K562 (cell line): ENCODE measurements at regions not wholly inside any gene's neighbourhood (a gene's known extent, or its start where the extent isn't known, plus 50 kb on each side); places are given as distances from the start of the nearest gene placed in this dataset.

ENCODE experiments used
- ATAC-seq: fragments of 200-7000 bp; cut with Tn5 transposase; 3 replicates; pipeline ENCODE4 v1.9.1; 2020; ENCODE audit warnings: moderate library complexity
- BruUV-seq: library from RNA; stranded (reverse); fragments of 400-500 nt; replicated peaks from 2 replicates; lab custom pipeline; 2021; lab: Mats Ljungman, UMichigan
- CTCF ChIA-PET: fragments of 300-600 bp; formaldehyde crosslinking; extraction: SDS; loops from one replicate; lab custom pipeline; 2021; ENCODE audit warnings: low intra/inter-chr PET ratio; lab: Yijun Ruan, JAX
- POLR2A ChIA-PET: fragments of 300-600, 350-650 bp; sonication (Branson Sonifier 250); formaldehyde crosslinking; extraction: SDS; loops from one replicate; lab custom pipeline; 2021; ENCODE audit warnings: antibody characterized with exemption, inconsistent platforms; lab: Yijun Ruan, JAX
- DNase-seq, 4 experiments: peaks; one replicate each; pipeline versions ENCODE4 v3.0.0 to v3.0.0-alpha.2; 2011 to 2018; ENCODE audit warnings: low spot score in 3 of 4, mixed read lengths in 3 of 4; ENCODE audit errors: extremely low read depth in 1 of 4
- FAIRE-seq: peaks from 2 replicates; lab custom pipeline; 2011; peaks lifted over from hg19 to GRCh38; lab: Jason Lieb, UNC
- H2AFZ ChIP-seq: 2 replicates; pipeline ENCODE4 v1.6.0; 2011; ENCODE audit warnings: low read depth, low read length, control low read depth, inconsistent platforms
- H3K27ac ChIP-seq: fragments of 200-600 bp; 3 replicates; pipeline ENCODE4 v1.8.0; 2011; ENCODE audit warnings: low read depth, mild to moderate bottlenecking, control low read depth, inconsistent platforms, low read length, moderate library complexity, mixed read lengths; ENCODE audit errors: extremely low read depth
- H3K27me3 ChIP-seq, 2 experiments: fragments of 300-600 bp in 1 of 2; 2 replicates in 1 of 2; 3 replicates in 1 of 2; pipeline versions ENCODE4 v1.6.0 to v1.8.0; 2011; ENCODE audit warnings: inconsistent platforms in 2 of 2, low read length in 2 of 2, mild to moderate bottlenecking in 1 of 2, mixed read lengths in 1 of 2, moderate library complexity in 1 of 2; ENCODE audit not compliant: control insufficient read depth in 2 of 2, insufficient read depth in 2 of 2
- H3K36me3 ChIP-seq: fragments of 300-600 bp; 3 replicates; pipeline ENCODE4 v1.8.0; 2011; ENCODE audit warnings: mild to moderate bottlenecking, low read length, inconsistent platforms; ENCODE audit not compliant: control insufficient read depth, insufficient read depth
- H3K4me1 ChIP-seq, 2 experiments: fragments of 200-600 bp in 1 of 2; replicated peaks in 1 of 2; 2 replicates in 1 of 2; 3 replicates in 1 of 2; pipeline versions ENCODE4 v1.5.1 to v1.8.0; 2011; ENCODE audit warnings: inconsistent platforms in 2 of 2, low read length in 2 of 2, mild to moderate bottlenecking in 1 of 2, mixed read lengths in 1 of 2, moderate library complexity in 1 of 2; ENCODE audit not compliant: control insufficient read depth in 2 of 2, insufficient read depth in 2 of 2
- H3K4me2 ChIP-seq: 2 replicates; pipeline ENCODE4 v1.6.1; 2011; ENCODE audit warnings: low read length, control low read depth, inconsistent platforms, mixed read lengths; ENCODE audit not compliant: insufficient read depth
- H3K4me3 ChIP-seq: fragments of 200-600 bp; sonication (generic), shearing (Covaris generic); 2 replicates; pipeline ENCODE4 v1.5.1; 2016; ENCODE audit warnings: control low read depth, inconsistent platforms
- H3K79me2 ChIP-seq: fragments of 200-600 bp; 3 replicates; pipeline ENCODE4 v1.8.0; 2011; ENCODE audit warnings: low read length, inconsistent platforms; ENCODE audit not compliant: control insufficient read depth, insufficient read depth
- H3K9ac ChIP-seq, 2 experiments: 2 replicates each; pipeline versions ENCODE4 v1.6.0 to v1.6.1; 2011; ENCODE audit warnings: low read depth in 2 of 2, low read length in 2 of 2, control low read depth in 1 of 2, inconsistent platforms in 1 of 2, mild to moderate bottlenecking in 1 of 2, mixed read lengths in 1 of 2; ENCODE audit not compliant: insufficient read depth in 1 of 2
- H3K9me1 ChIP-seq: one replicate; pipeline ENCODE4 v1.6.0; 2011; ENCODE audit warnings: inconsistent platforms, mild to moderate bottlenecking, low read length, moderate library complexity; ENCODE audit not compliant: control insufficient read depth, insufficient read depth
- H3K9me3 ChIP-seq: replicated peaks from 2 replicates; pipeline ENCODE4 v1.5.1; 2011; ENCODE audit warnings: low read depth, low read length, inconsistent platforms; ENCODE audit not compliant: control insufficient read depth, insufficient read depth
- H4K20me1 ChIP-seq: replicated peaks from 2 replicates; pipeline ENCODE4 v1.6.1; 2011; ENCODE audit warnings: low read length, inconsistent platforms, mixed read lengths; ENCODE audit not compliant: control insufficient read depth, insufficient read depth
- CBX8 ChIP-seq: fragments of 200-600 bp; sonication (generic); IDR thresholded peaks from 2 replicates; pipeline ENCODE4 v1.6.1; 2012; ENCODE audit warnings: borderline replicate concordance, mixed run types, low read depth, mild to moderate bottlenecking, moderate library complexity, mixed read lengths, low read length, control low read depth, inconsistent platforms; ENCODE audit not compliant: poor library complexity, severe bottlenecking; ENCODE audit errors: extremely low read depth
- ELF1 ChIP-seq: fragments of 200-800 bp; sonication (Bioruptor generic); IDR thresholded peaks from 2 replicates; pipeline ENCODE4 v1.6.1; 2016; ENCODE audit warnings: missing genetic modification characterization, missing compliant biosample characterization
- MTA2 ChIP-seq: fragments of 450-650 bp; IDR thresholded peaks from 2 replicates; pipeline ENCODE4 v1.6.1; 2016; ENCODE audit warnings: low read depth
- MTF1 ChIP-seq: fragments of 250-450 bp; sonication (Bioruptor Pico); IDR thresholded peaks from 2 replicates; pipeline ENCODE4 v1.9.0; 2021; ENCODE audit warnings: moderate library complexity, mild to moderate bottlenecking, inconsistent platforms, borderline replicate concordance
- NFATC3 ChIP-seq: fragments of 450-650 bp; IDR thresholded peaks from 2 replicates; pipeline ENCODE4 v1.6.1; 2017; ENCODE audit warnings: mild to moderate bottlenecking
- NR4A1 ChIP-seq, 2 experiments: fragments of 250-450 bp in 1 of 2; fragments of 450-650 bp in 1 of 2; sonication (Bioruptor Pico) in 1 of 2; IDR thresholded peaks; 2 replicates each; pipeline versions ENCODE4 v1.4.0 to v1.6.1; 2016 to 2020; ENCODE audit warnings: mild to moderate bottlenecking in 2 of 2, missing compliant biosample characterization in 1 of 2, missing genetic modification characterization in 1 of 2, moderate library complexity in 1 of 2
- PCBP2 ChIP-seq: fragments of 200-400 bp; formaldehyde crosslinking; IDR thresholded peaks from 2 replicates; pipeline ENCODE4 v1.6.1; 2018; ENCODE audit warnings: low read length, low read depth, mild to moderate bottlenecking, moderate library complexity; ENCODE audit not compliant: poor library complexity, severe bottlenecking
- SOX6 ChIP-seq: fragments of 450-650 bp; IDR thresholded peaks from 2 replicates; pipeline ENCODE4 v1.6.1; 2014; ENCODE audit warnings: mild to moderate bottlenecking
- SPI1 ChIP-seq: IDR thresholded peaks from 2 replicates; pipeline ENCODE4 v1.6.1; 2011; ENCODE audit warnings: low read depth, low read length, control low read depth, borderline replicate concordance
- ZNF584 ChIP-seq: fragments of 200-800 bp; sonication (Bioruptor generic); IDR thresholded peaks from 2 replicates; pipeline ENCODE4 v1.6.1; 2016; ENCODE audit warnings: low read depth, mild to moderate bottlenecking, missing genetic modification characterization, missing compliant biosample characterization
- ZSCAN29 ChIP-seq: fragments of 450-650 bp; IDR thresholded peaks from 2 replicates; pipeline ENCODE4 v1.6.1; 2017
- WGBS: fragments of 100-300 bp; shearing (Covaris generic); methylation state at CpG from one replicate; pipeline ENCODE4 v1.1.6; 2016; ENCODE audit warnings: low coverage, mixed read lengths; ENCODE audit not compliant: insufficient coverage; ENCODE audit errors: missing lambda C conversion rate; 5-methylcytosine and 5-hydroxymethylcytosine counted together
- in situ Hi-C: fragments of 300-500 bp; cut with MboI; formaldehyde crosslinking; loops from 4 replicates; pipeline ENCODE4 v1.15.0; 2018; ENCODE audit warnings: inconsistent platforms, mixed read lengths
- intact Hi-C: fragments of 100-400 bp; cut with micrococcal nuclease; formaldehyde crosslinking; loops from 2 replicates; pipeline ENCODE4 v1.14.2; 2022
- TF ChIP-seq, protein P1 (sequence below): sonication (generic); formaldehyde crosslinking; IDR thresholded peaks from 2 replicates; pipeline ENCODE4 v1.8.1; 2023; ENCODE audit warnings: mild to moderate bottlenecking, missing genetic modification reagents

DNA sequence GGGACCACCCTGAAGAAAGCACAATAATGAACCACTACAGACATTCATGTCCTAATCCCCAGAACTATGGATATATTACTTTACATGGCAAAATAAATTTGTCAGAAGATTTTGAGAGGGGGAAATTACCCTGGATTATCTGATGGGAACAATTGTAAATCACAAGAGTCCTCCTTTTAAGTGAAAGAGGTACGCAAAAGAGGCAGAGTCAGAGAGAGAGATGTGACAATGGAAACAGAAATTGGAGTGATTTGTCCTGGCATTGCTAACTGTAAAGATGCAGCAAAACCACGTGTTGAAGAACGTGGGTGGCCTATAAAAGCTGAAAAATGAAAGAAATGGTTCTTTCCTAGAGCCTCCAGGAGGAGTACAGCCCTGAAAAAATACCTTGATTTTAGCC is 1121.4 kb upstream of the ALCAM start:
- ChIA-PET POLR2A (no interaction called here), CTCF (no interaction called here)
- Histone ChIP-seq H3K36me3 (no peaks in the 10 kb centered on the region), H3K27ac (no peak overlapping the region), H3K27me3 (no peaks in the 10 kb centered on the region), H4K20me1 (no peaks in the 10 kb centered on the region), H3K79me2 (no peaks in the 10 kb centered on the region), H2AFZ (no peak overlapping the region), H3K4me3 (no peak overlapping the region), H3K9me1 (no peaks in the 10 kb centered on the region), H3K9ac (no peak overlapping the region), H3K4me2 (no peak overlapping the region), H3K4me1 (no peaks in the 10 kb centered on the region), H3K9me3 (no peaks in the 10 kb centered on the region)
- ATAC-seq (no peak), DNase-seq (no peak), FAIRE-seq (no peak)
- no TSS peak for BruUV-seq
- TF ChIP-seq CBX8 (no peak), ZNF584 (no peak), ELF1 (tag) (no peak), SOX6 (no peak), PCBP2 (no peak), ZSCAN29 (no peak), SPI1 (no peak), NFATC3 (no peak), MTF1 (CRISPR knock-in tag) (no peak), NR4A1 (CRISPR knock-in tag; IDR thresholded peaks at IDR 0.05) (no peak), NR4A1 (tag; IDR thresholded peaks at IDR 0.05) (no peak), MTA2 (no peak)
- TF ChIP-seq, protein P1, sequence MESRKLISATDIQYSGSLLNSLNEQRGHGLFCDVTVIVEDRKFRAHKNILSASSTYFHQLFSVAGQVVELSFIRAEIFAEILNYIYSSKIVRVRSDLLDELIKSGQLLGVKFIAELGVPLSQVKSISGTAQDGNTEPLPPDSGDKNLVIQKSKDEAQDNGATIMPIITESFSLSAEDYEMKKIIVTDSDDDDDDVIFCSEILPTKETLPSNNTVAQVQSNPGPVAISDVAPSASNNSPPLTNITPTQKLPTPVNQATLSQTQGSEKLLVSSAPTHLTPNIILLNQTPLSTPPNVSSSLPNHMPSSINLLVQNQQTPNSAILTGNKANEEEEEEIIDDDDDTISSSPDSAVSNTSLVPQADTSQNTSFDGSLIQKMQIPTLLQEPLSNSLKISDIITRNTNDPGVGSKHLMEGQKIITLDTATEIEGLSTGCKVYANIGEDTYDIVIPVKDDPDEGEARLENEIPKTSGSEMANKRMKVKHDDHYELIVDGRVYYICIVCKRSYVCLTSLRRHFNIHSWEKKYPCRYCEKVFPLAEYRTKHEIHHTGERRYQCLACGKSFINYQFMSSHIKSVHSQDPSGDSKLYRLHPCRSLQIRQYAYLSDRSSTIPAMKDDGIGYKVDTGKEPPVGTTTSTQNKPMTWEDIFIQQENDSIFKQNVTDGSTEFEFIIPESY, result no peak
- intact Hi-C loops (no loop called here), in situ Hi-C loops (no loop called here)
- 0% methylated on average over 3 of the region's 3 CpGs for WGBS
